MM.1S (cell line): ENCODE measurements at regions not wholly inside any gene's neighbourhood (a gene's known extent, or its start where the extent isn't known, plus 50 kb on each side); places are given as distances from the start of the nearest gene placed in this dataset.

Source experiments
- EZH2 ChIP-seq: fragments of 300-600 bp; sonication (generic); optimal IDR thresholded peaks from 2 replicates; pipeline ENCODE3; 2017; ENCODE audit warnings: low read depth, mild to moderate bottlenecking, antibody characterized with exemption, low read length, mixed read lengths
- TF ChIP-seq, protein P1 (sequence below): fragments of 300-600 bp; sonication (generic); IDR thresholded peaks from 2 replicates; pipeline ENCODE4 v1.5.1; 2016; ENCODE audit warnings: antibody characterized with exemption, low read length, mixed read lengths

DNA sequence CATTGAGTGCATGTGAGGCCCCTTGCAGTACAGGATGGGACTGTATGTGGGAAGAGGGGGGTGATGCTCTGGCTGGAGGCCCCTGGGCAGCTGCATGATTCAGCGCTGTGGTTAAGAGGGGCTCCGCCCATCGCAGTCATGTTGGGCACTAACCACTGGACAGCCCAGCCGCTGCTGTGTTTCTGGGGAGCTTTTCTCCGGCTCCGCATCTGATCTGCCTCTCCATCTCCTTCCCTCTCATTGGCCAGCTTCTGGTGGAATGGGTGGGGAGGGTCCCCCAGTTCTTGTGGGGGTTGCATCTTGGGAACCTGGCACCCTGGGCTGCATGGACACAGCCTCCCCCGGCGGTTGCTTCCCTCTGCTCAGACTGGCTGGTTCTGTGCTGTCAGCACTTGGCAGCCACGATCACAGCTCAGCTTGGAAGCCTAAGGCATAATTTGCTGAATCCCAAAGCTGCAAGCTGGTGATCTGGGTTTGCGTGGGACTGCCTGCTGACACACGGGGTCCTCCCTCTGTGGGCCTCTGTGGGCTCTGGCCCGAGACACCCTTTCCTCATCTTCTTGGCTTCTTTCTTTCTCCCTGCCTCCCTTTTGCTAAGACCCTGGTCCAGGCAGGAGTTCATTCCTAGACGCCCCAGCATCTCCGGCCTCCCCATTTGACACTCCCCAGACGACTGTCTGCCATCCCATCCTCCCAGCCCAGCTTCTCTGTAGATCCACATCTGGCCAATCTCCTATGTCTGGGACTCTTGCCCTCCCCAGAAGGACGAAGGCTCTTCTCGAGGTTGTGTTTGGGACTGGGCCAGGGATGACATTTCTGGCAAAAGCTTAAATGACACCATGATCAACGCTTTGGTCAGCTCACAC lies 168.3 kb downstream of the SEC14L1 start:
- no peak for TF ChIP-seq EZH2
- TF ChIP-seq, protein P1, sequence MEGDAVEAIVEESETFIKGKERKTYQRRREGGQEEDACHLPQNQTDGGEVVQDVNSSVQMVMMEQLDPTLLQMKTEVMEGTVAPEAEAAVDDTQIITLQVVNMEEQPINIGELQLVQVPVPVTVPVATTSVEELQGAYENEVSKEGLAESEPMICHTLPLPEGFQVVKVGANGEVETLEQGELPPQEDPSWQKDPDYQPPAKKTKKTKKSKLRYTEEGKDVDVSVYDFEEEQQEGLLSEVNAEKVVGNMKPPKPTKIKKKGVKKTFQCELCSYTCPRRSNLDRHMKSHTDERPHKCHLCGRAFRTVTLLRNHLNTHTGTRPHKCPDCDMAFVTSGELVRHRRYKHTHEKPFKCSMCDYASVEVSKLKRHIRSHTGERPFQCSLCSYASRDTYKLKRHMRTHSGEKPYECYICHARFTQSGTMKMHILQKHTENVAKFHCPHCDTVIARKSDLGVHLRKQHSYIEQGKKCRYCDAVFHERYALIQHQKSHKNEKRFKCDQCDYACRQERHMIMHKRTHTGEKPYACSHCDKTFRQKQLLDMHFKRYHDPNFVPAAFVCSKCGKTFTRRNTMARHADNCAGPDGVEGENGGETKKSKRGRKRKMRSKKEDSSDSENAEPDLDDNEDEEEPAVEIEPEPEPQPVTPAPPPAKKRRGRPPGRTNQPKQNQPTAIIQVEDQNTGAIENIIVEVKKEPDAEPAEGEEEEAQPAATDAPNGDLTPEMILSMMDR: no peak
